Astrocyte (in vitro differentiated cells and primary cell): ENCODE measurements at regions not wholly inside any gene's neighbourhood (a gene's known extent, or its start where the extent isn't known, plus 50 kb on each side); places are given as distances from the start of the nearest gene placed in this dataset.

Experiments
- DNase-seq: peaks from one replicate; pipeline ENCODE4 v3.0.0-alpha.2; 2010; ENCODE audit warnings: low read depth
- FAIRE-seq: peaks from 2 replicates; lab custom pipeline; 2011; peaks lifted over from hg19 to GRCh38; lab: Jason Lieb, UNC
- H2AFZ ChIP-seq: 2 replicates; pipeline ENCODE4 v1.6.0; 2012; ENCODE audit warnings: low read depth, low read length, inconsistent platforms
- H3K27ac ChIP-seq: 2 replicates; pipeline ENCODE4 v1.5.1; 2011; ENCODE audit warnings: low read depth, low read length, inconsistent platforms
- H3K27me3 ChIP-seq: 2 replicates; pipeline ENCODE4 v1.6.0; 2011; ENCODE audit warnings: low read length, inconsistent platforms; ENCODE audit not compliant: insufficient read depth
- H3K36me3 ChIP-seq: 2 replicates; pipeline ENCODE4 v1.5.1; 2011; ENCODE audit warnings: low read length, inconsistent platforms; ENCODE audit not compliant: insufficient read depth
- H3K4me1 ChIP-seq: 2 replicates; pipeline ENCODE4 v1.5.1; 2011; ENCODE audit warnings: low read length, inconsistent platforms; ENCODE audit not compliant: insufficient read depth
- H3K4me2 ChIP-seq: 2 replicates; pipeline ENCODE4 v1.6.0; 2012; ENCODE audit warnings: low read length, inconsistent platforms
- H3K4me3 ChIP-seq: 2 replicates; pipeline ENCODE4 v1.5.1; 2011; ENCODE audit warnings: low read depth, mild to moderate bottlenecking, low read length, inconsistent platforms; ENCODE audit not compliant: insufficient read depth
- H3K79me2 ChIP-seq: 2 replicates; pipeline ENCODE4 v1.6.0; 2012; ENCODE audit warnings: mild to moderate bottlenecking, low read length, inconsistent platforms; ENCODE audit not compliant: insufficient read depth
- H3K9ac ChIP-seq: 2 replicates; pipeline ENCODE4 v1.6.0; 2012; ENCODE audit warnings: mild to moderate bottlenecking, low read length, inconsistent platforms
- H3K9me3 ChIP-seq: 2 replicates; pipeline ENCODE4 v1.5.1; 2012; ENCODE audit warnings: low read depth, mild to moderate bottlenecking, low read length, inconsistent platforms; ENCODE audit not compliant: insufficient read depth
- H4K20me1 ChIP-seq: 2 replicates; pipeline ENCODE4 v1.6.0; 2012; ENCODE audit warnings: low read length, inconsistent platforms; ENCODE audit not compliant: insufficient read depth
- H3K27ac Mint-ChIP-seq: one replicate; pipeline ENCODE4 v1.8.0; 2021; ENCODE audit warnings: mild to moderate bottlenecking, mixed read lengths; ENCODE audit not compliant: unreplicated experiment
- H3K27me3 Mint-ChIP-seq: one replicate; pipeline ENCODE4 v1.8.0; 2021; ENCODE audit warnings: low read depth, mixed read lengths; ENCODE audit not compliant: unreplicated experiment
- H3K36me3 Mint-ChIP-seq: one replicate; pipeline ENCODE4 v1.8.0; 2021; ENCODE audit warnings: low read depth, mixed read lengths; ENCODE audit not compliant: unreplicated experiment
- H3K4me1 Mint-ChIP-seq: one replicate; pipeline ENCODE4 v1.8.0; 2021; ENCODE audit warnings: low read depth, mixed read lengths; ENCODE audit not compliant: unreplicated experiment
- H3K4me3 Mint-ChIP-seq: one replicate; pipeline ENCODE4 v1.8.0; 2021; ENCODE audit warnings: mild to moderate bottlenecking, moderate library complexity, mixed read lengths; ENCODE audit not compliant: unreplicated experiment
- H3K9me3 Mint-ChIP-seq: one replicate; pipeline ENCODE4 v1.8.0; 2021; ENCODE audit warnings: mild to moderate bottlenecking, mixed read lengths; ENCODE audit not compliant: unreplicated experiment
- CTCF ChIP-seq: IDR thresholded peaks from 2 replicates; pipeline ENCODE4 v1.5.1; 2011; ENCODE audit warnings: low read depth, mild to moderate bottlenecking, inconsistent platforms, low read length, moderate library complexity; ENCODE audit not compliant: insufficient read depth
- EZH2 ChIP-seq: IDR thresholded peaks from 2 replicates; pipeline ENCODE4 v1.6.1; 2012; ENCODE audit warnings: mild to moderate bottlenecking, low read length, inconsistent platforms; ENCODE audit not compliant: insufficient read depth

- FAIRE-seq, result no peak
- Histone ChIP-seq H3K4me2 (no peak overlapping the region), H4K20me1 (no peaks in the 10 kb centered on the region), H2AFZ (no peak overlapping the region), H3K36me3 (no peaks in the 10 kb centered on the region), H3K9me3 (no peaks in the 10 kb centered on the region), H3K79me2 (no peaks in the 10 kb centered on the region), H3K4me3 (no peak overlapping the region), H3K27ac (no peak overlapping the region), H3K4me1 (no peaks in the 10 kb centered on the region), H3K27me3 (no peaks in the 10 kb centered on the region), H3K9ac (no peak overlapping the region)
- DNase-seq, result no peak
- H3K4me1 Mint-ChIP-seq, result peaks cover 4% of the 10 kb centered on the region
- TF ChIP-seq CTCF (no peak), EZH2 (no peak)
- H3K4me3 Mint-ChIP-seq, result no peak overlapping the region
- no peak overlapping the region for H3K27ac Mint-ChIP-seq
- H3K36me3 Mint-ChIP-seq, result no peaks in the 10 kb centered on the region
- peaks cover 2% of the 10 kb centered on the region for H3K9me3 Mint-ChIP-seq
- peaks cover 6% of the 10 kb centered on the region for H3K27me3 Mint-ChIP-seq
Measured at GRCh38 chr9:87085073-87085472, 137.8 kb upstream of the GAS1 start.

- FAIRE-seq, result no peak
- H2AFZ ChIP-seq, result no peak overlapping the region
- H3K9me3 Mint-ChIP-seq, result peaks cover 2% of the 10 kb centered on the region
- TF ChIP-seq CTCF (no peak), EZH2 (no peak)
- no peak overlapping the region for H3K9ac ChIP-seq
- H3K27me3 Mint-ChIP-seq, result peaks cover 6% of the 10 kb centered on the region
- H3K36me3 ChIP-seq, result no peaks in the 10 kb centered on the region
- no peak overlapping the region for H3K27ac ChIP-seq
- H3K27me3 ChIP-seq, result no peaks in the 10 kb centered on the region
- no peak overlapping the region for H3K4me3 Mint-ChIP-seq
- H3K4me1 ChIP-seq, result no peaks in the 10 kb centered on the region
- H3K4me3 ChIP-seq, result no peak overlapping the region
- H3K4me1 Mint-ChIP-seq, result peaks cover 2% of the 10 kb centered on the region
- H3K27ac Mint-ChIP-seq, result no peak overlapping the region
- no peak overlapping the region for H3K4me2 ChIP-seq
- no peak for DNase-seq
- H3K79me2 ChIP-seq, result no peaks in the 10 kb centered on the region
- no peaks in the 10 kb centered on the region for H3K36me3 Mint-ChIP-seq
- H3K9me3 ChIP-seq, result no peaks in the 10 kb centered on the region
- no peaks in the 10 kb centered on the region for H4K20me1 ChIP-seq
Measured at GRCh38 chr9:87085521-87085920, 138.2 kb upstream of the GAS1 start.

GRCh38 chr9:87086221-87086818 lies 139.0 kb upstream of the GAS1 start:
- no peaks in the 10 kb centered on the region for H3K36me3 Mint-ChIP-seq
- no peaks in the 10 kb centered on the region for H3K4me1 Mint-ChIP-seq
- Histone ChIP-seq H3K4me2 (no peak overlapping the region), H3K9ac (no peak overlapping the region), H4K20me1 (no peaks in the 10 kb centered on the region), H3K27me3 (no peaks in the 10 kb centered on the region), H2AFZ (no peak overlapping the region), H3K4me3 (no peak overlapping the region), H3K36me3 (no peaks in the 10 kb centered on the region), H3K4me1 (no peaks in the 10 kb centered on the region), H3K9me3 (no peaks in the 10 kb centered on the region), H3K79me2 (no peaks in the 10 kb centered on the region), H3K27ac (no peak overlapping the region)
- H3K9me3 Mint-ChIP-seq, result peaks cover 2% of the 10 kb centered on the region
- H3K27ac Mint-ChIP-seq, result no peak overlapping the region
- no peak overlapping the region for H3K4me3 Mint-ChIP-seq
- FAIRE-seq, result no peak
- DNase-seq, result no peak
- H3K27me3 Mint-ChIP-seq, result peaks cover 6% of the 10 kb centered on the region
- TF ChIP-seq CTCF, result no peak
- no peak for TF ChIP-seq EZH2
